ENCODE measurements at regions not wholly inside any gene's neighbourhood (a gene's known extent, or its start where the extent isn't known, plus 50 kb on each side); places are given as distances from the start of the nearest gene placed in this dataset.

- DNase-seq (ENCODE audit: low spot score) (no peak), ATAC-seq (no peak)
These were observed 240.3 kb upstream of the IRX3 start for GRCh38 chr16:54526916-54527315.

DNA sequence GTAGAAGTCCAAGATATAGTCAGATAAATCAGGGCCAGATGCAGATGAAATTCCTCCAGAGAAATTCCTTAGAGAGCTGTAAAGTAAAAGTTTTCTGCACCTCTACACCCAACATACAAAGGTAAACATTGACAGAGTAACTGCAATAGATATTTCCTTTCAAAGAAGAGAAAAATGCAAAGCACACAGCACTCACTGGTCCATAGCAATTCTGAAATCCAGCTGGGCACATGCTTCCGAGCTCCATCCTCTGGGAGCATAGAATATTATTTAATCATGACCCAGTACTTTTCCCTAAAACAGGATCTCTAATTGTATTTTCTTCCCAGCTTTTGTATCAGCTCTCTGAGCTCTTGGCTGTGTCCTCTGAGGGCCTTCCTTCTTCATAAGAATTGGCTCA is 239.5 kb upstream of the IRX3 start:
- DNase-seq (ENCODE audit: low spot score): no peak
- no peak for ATAC-seq

DNA sequence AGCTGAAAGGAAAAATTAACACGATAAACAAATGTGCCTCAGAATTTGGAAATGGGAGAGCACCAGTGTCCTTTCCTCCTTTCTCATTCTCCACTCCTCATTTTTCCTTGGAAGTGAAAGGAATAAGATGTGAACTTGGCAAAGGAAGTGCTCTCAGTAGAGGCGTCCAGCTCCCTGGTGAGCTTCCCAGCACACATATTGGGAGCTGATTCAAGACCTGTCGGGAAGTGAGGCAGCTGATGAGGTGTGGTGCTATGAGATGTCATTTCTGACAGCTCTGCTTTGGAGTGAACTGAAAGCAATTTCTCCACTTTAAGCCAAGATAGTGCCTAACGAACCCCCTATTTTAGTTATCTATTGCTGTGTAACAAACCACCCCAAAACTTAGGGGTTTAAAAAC is 238.5 kb upstream of the IRX3 start:
- ATAC-seq: no peak
- DNase-seq (ENCODE audit: low spot score): no peak

DNA sequence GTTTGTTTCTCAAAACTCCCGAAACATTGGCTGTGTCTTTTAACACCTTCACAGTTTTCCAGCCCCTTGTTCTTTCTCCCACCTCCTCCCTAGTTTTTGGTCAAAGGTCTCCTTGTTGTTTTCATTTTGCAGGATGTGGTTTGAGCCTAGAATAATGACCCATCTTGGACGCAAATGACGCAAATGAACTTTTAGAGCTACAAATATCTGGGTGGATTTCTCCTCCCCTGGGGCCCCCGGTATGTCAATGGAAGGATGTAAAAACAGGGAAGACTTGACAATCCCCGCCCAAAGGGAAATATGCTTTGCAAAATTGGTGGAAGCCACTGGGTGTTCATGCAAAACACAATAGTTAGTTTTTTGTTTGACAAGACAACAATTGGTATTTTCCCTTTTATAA is 236.0 kb upstream of the IRX3 start:
- no peak for ATAC-seq
- no peak for DNase-seq (ENCODE audit: low spot score)

DNA sequence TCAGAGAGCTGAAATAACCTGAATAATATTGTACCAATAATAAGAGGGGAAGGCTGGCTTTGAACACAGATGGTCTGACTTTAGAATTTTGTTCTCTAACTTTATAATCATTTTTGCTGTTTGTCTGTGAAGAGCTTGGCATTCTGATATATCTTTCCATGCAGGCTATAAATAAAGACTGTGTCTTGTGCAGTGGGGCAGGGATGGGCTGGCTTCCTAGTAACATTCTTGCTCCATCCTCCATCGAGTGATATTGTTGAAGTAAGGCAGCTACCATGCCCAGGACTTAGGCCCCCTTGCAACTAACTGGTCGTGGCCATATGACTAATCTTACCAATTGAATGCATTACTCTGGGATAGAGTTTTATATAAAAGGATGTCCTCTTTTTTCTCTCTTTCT is 234.7 kb upstream of the IRX3 start:
- DNase-seq (ENCODE audit: low spot score) (no peak), ATAC-seq (no peak)

GRCh38 chr16:54519161-54519695 is 232.6 kb upstream of the IRX3 start:
- ATAC-seq (no peak), DNase-seq (ENCODE audit: low spot score) (no peak)

- ATAC-seq (no peak), DNase-seq (ENCODE audit: low spot score) (no peak)
These were observed 230.6 kb upstream of the IRX3 start for GRCh38 chr16:54517181-54517580.

DNA sequence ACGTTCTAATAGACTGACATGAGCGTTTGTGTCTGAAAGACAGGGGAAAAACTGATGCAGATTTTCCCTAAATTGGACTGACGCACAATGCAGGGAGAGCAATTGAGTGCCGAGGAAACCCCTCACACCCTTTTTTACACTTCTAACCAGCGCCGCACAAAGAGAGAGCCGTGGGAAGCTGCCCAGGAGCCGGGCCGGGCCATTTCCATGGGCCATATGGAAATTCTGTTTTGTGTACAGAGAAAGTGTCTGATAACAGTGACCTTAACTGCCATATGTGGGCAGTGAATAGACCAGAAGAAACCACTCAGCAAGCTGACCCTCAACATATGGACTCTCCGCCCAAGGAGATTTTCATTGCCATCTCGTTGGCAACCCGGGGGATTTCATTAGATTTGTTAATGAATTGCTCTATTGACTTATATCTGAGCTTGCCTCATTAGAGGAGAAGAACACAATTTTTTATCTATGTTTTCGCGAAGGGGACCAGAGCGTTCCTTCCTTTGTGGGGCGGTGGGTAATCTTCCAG is 225.9 kb upstream of the IRX3 start:
- DNase-seq (ENCODE audit: low spot score): no peak
- ATAC-seq: no peak

DNA sequence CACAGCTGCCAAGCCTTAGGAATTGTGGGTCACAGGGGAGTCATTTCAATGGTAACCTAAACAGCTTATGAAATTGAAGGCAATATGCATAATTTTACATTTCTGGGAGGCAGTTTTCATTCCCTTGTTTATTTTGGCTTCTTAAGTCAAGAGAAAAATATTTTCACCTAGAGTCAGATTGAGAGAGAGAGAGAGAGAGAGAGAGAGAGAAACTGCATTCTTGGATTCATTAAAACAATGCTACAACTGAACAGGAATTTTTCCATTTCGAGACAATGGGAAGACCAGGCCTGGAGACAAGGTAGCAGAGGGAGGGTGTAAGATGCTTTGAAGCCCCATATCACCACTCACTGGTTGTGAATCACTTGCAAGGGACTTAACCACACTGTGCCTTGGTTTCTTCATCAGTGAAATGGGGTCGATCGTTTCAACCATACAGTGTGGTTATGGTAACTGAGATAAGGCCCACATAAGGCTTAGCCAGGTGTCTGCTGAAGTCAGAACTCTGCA is 224.7 kb upstream of the IRX3 start:
- ATAC-seq: no peak
- no peak for DNase-seq (ENCODE audit: low spot score)

DNA sequence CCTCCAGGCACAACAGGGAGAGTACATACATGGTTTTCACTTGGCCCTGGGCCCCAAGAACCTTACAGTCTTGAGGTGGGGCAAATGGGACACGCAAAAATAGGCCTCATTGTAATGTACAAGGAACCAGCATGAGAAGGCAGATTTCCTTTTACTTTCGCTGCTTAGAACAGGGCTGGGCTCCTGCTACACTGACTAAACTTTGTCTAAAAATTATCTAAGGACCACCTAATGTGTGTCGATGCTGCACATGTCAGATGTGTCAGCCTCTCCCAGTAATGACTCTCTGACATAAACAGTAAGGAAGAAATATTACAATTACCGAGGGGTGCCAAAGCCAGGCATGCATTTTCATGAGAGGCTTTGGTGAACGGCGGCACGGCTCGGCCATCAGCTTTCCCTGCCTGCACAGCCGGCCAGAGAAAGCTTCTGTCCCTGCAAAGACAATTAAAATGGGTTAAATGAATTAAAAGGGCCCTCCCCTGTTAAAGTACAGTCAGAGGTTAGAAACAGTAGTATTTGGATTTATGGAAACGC is 224.2 kb upstream of the IRX3 start:
- ATAC-seq (no peak), DNase-seq (ENCODE audit: low spot score) (no peak)

- ATAC-seq (no peak), DNase-seq (ENCODE audit: low spot score) (no peak)
These were observed 222.9 kb upstream of the IRX3 start for GRCh38 chr16:54509456-54509855.

DNA sequence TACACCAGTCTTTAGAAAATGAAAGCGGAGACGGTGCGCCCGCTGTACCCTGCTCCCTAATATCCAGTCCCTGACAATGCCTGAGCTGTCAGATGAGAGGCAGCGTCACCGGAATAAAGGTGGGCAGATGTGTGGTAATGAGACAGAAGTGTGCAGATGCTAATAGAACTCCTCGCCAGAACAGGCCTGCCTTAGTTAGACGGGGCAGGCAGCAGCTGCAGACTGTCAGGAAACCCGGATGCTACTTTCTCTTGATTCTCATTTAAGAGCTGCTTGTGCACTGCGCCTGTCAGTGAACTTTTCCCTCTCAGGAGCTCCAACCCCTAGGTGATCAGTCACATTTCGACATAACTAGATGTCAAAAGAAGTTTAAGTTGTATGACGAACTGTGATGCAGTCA is 221.8 kb upstream of the IRX3 start:
- no peak for DNase-seq (ENCODE audit: low spot score)

DNA sequence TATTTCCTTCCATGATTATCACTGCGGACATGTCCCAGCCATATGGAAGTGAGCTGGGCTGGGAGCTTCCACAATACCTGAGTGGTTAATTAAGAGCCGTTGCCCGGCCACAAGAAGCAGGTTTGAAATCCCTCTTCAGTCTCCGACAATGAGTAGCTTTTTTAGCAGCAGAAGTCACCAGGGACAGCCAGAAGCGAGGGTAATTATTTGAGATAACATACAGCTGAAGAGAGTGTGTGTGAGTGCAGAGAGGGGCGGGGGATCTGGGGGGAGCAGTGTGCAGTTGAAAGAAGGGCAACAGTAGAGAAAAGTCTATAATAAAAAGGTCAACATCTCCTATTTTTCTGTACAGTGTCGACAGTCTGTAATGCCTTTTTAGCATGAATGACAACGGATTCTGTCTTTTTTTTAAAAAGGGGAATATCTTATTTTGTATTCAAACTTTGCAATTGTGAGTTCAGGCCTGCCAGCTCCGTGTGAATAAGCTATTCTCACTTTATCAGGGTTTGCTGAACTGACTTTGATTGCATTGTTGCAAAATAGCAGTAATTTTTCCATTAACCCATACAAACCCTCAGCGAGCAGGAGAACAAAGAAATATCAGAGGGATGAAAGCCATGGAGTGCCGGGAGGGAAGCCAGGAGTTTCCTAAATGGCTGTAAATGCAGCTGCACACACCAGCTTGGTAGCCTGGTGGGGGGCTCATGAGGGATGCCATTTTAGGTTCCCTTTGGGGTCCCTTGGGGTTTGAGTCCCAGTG is 220.3 kb upstream of the IRX3 start:
- ATAC-seq (no peak), DNase-seq (ENCODE audit: low spot score) (no peak)

More for the DNA sequence above, 221.8 kb upstream of the IRX3 start:
- no peak for ATAC-seq

DNA sequence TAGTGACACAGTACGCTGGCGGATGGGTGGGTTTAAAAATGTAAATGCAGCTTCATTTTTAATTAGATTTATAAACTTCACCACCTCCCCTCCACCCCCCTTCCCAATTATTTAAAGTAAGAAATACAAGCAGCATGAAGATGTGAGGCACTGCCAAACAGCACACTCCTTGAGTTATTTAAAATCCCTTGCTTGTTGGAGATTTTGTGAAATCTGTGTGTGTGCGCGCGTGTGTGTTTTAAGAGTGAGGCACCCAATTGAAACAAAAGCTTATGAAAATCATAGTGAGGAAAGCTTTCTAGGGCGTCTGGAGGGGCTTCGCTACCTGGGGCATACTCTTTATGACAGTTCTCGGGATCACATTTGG is 219.6 kb upstream of the IRX3 start:
- ATAC-seq (no peak), DNase-seq (ENCODE audit: low spot score) (no peak)

DNA sequence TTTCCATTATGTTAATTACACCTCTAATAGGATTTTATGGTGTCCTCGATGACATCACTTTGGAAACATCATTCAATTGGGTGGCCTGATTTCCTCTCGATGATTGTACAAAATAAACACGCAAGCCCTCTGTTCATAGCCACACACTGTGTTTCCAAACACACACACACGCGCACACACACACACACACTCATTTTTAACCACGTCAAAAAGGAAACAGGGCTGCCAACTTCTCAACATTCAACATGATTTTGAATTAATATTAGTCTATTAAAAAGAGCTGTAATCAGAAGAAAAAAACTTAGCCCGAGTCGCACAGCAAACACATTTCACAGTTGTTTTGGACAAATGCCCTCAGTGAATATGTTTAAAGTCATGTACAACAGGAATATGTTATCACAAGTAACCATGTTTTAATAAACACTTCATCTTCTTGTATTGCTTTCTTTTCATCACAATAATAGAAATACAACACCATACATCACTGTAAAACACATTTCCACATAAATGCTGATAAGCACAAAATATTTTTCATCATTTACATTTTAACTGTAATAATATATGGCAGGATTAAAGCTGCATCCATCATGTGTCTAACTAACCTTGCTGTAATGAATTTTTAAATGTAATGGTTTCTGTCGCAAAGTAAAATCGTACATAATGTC is 219.1 kb upstream of the IRX3 start:
- DNase-seq (ENCODE audit: low spot score) (no peak), ATAC-seq (no peak)

DNA sequence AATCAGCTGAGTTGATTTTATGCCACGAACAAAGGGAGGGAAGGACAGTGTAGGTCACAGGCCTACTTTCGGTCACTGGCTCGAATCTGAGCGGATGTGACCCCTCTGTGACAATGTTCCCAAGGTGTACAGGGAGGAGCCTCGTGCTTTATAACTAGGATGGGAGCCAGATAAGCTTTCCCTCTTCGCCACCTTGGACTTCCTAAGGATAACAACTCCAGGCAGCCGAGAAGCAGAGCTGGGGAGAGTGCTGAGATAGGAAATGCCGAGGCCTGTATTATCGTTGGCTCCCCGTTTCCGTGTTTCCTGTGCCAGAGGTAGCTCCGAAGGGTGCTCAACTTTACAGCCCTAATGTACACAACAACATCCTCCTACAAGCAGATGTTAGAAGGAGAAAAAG is 217.8 kb upstream of the IRX3 start:
- no peak for DNase-seq (ENCODE audit: low spot score)
- peak; percentile 30 for ATAC-seq

DNA sequence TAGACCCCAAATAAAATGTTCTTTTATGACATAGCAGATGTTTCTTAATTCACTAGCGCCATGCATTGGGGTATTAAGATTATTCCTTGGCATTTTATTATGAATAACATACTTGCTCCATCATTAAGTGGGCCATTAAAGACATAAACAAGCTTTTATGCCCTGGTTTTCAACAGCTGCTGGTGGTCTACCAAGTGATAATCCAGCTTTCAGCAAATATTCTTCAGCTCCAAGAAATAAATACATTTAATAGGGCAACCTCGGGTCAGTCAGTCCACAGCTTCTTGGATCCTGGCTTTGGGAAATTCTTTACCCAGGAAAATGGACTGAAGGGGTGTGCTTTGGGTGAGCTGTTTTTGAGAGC is 217.3 kb upstream of the IRX3 start:
- DNase-seq (ENCODE audit: low spot score) (no peak), ATAC-seq (no peak)

DNA sequence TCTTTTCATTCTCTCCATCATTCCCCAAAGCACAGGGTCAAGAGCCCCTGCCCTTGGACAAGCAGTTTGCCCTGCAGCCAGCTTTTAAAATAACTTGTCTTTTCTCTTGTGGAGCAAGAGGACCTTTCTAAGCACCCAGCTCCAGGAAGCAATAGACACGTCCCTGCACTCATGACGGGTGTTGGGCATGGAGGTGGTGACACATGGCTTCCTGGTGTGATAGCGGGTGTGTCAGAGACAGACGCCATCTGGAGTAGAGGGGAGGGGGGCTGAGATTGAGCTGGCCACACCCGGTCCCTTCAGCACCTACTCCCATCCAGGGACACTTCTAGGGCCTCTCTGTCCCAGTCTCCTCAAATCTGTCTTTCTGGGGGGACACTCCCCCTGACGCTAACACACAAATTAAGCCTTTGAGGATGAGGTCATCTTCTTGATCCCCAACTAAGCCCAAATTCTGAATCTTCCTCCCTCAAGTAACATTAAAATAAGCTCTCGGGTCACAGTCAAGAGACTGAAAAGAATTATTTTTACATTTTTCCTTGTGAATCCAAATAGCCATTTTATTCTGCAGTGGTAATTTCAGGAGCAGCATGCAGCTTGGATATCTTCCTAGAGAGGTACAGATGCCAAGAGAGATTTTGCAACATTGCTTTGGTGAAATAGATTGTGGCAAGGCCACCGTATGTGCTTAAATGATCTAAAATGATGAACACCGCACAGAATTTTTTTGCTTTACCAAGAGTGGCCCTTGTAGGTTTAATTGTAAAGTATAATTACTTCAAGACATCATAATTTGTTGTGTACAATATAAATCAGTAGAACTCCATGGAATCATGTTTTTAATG is 216.6 kb upstream of the IRX3 start:
- ATAC-seq (peak; percentile 93), DNase-seq (ENCODE audit: low spot score) (no peak)

DNA sequence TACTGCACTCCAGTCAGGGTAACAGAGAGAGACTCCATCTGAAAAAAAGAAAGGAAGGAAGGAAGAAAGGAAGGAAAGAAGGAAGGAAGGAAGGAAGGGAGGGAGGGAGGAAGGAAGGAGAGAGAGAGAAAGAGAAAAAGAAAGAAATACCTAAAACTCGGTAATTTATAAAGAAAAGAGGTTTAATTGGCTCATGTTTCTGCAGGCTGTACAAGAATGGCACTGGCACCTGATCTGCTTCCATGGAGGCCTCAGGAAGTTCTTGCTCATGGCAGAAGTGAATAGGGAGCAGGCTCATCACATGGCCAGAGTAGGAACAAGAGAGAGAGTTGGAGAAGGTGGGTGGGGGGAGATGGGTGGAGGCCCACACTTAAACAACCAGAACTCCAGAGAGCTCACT is 215.2 kb upstream of the IRX3 start:
- DNase-seq (ENCODE audit: low spot score): no peak
- no peak for ATAC-seq

DNA sequence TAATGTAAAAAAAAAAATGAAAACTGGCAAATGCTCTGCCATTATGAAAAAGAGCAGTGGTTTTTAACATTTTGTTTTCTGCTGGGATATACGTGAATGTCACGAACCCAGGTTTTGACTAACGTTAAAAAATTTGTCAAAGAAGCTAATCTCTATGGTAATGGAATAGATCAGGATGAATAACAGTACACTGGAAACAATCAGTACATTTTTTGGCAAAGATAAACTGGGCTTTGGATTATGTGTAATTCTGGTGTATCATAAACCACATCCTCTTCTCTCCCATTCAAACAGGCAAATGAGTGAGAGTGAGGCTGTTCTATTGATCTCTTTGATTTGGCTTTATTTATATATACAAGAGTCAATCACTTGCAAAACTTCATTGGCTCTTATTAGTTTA is 207.0 kb upstream of the IRX3 start:
- ATAC-seq (no peak), DNase-seq (ENCODE audit: low spot score) (no peak)

- ATAC-seq (no peak), DNase-seq (ENCODE audit: low spot score) (no peak)
These were observed 206.5 kb upstream of the IRX3 start for GRCh38 chr16:54493061-54493460.
